ENCODE measurements at regions not wholly inside any gene's neighbourhood (a gene's known extent, or its start where the extent isn't known, plus 50 kb on each side); places are given as distances from the start of the nearest gene placed in this dataset.

- Histone ChIP-seq H3K27me3 (ENCODE audit: insufficient read depth, low read length, poor library complexity, severe bottlenecking) (no peaks in the 10 kb centered on the region), H3K27ac (ENCODE audit: low read depth, low read length) (no peak overlapping the region), H3K36me3 (ENCODE audit: insufficient read depth, low read length) (no peaks in the 10 kb centered on the region), H3K4me1 (ENCODE audit: insufficient read depth, low read length) (no peaks in the 10 kb centered on the region), H3K9me3 (ENCODE audit: low read length) (no peaks in the 10 kb centered on the region), H3K4me3 (ENCODE audit: low read length) (no peak overlapping the region)
- Mint-ChIP-seq H3K27me3 (no peaks in the 10 kb centered on the region), H3K4me1 (no peaks in the 10 kb centered on the region), H3K4me3 (no peak overlapping the region), H3K36me3 (no peaks in the 10 kb centered on the region), H3K27ac (no peak overlapping the region), H3K9me3 (peaks cover 6 to 19% (median 11%) of the 10 kb centered on the region in 5 donors)
- POLR2A ChIA-PET: no interaction called here
- no peak for DNase-seq
- CTCF ChIA-PET: no interaction called here
Observed at GRCh38 chr3:3594986-3595385, 204.2 kb upstream of the LRRN1 start.

- ChIA-PET POLR2A (no interaction called here), CTCF (no interaction called here)
- no peaks in the 10 kb centered on the region for H3K9me3 ChIP-seq (ENCODE audit: low read length)
- H3K27me3 Mint-ChIP-seq: no peaks in the 10 kb centered on the region
- no peaks in the 10 kb centered on the region for H3K4me1 Mint-ChIP-seq
- no peak for DNase-seq
- no peak overlapping the region for H3K4me3 Mint-ChIP-seq
- no peaks in the 10 kb centered on the region for H3K4me1 ChIP-seq (ENCODE audit: insufficient read depth, low read length)
- no peak overlapping the region for H3K27ac ChIP-seq (ENCODE audit: low read depth, low read length)
- H3K4me3 ChIP-seq (ENCODE audit: low read length): no peak overlapping the region
- H3K36me3 Mint-ChIP-seq: no peaks in the 10 kb centered on the region
- H3K9me3 Mint-ChIP-seq: peaks cover 6 to 13% (median 10%) of the 10 kb centered on the region in 5 donors
- H3K27me3 ChIP-seq (ENCODE audit: insufficient read depth, low read length, poor library complexity, severe bottlenecking): no peaks in the 10 kb centered on the region
- no peaks in the 10 kb centered on the region for H3K36me3 ChIP-seq (ENCODE audit: insufficient read depth, low read length)
- no peak overlapping the region for H3K27ac Mint-ChIP-seq
Observed at GRCh38 chr3:3589715-3590130, 209.5 kb upstream of the LRRN1 start.

- H3K4me1 Mint-ChIP-seq: no peaks in the 10 kb centered on the region
- Histone ChIP-seq H3K4me1 (ENCODE audit: insufficient read depth, low read length) (no peaks in the 10 kb centered on the region), H3K36me3 (ENCODE audit: insufficient read depth, low read length) (no peaks in the 10 kb centered on the region), H3K27ac (ENCODE audit: low read depth, low read length) (no peak overlapping the region), H3K9me3 (ENCODE audit: low read length) (no peaks in the 10 kb centered on the region), H3K4me3 (ENCODE audit: low read length) (no peak overlapping the region), H3K27me3 (ENCODE audit: insufficient read depth, low read length, poor library complexity, severe bottlenecking) (no peaks in the 10 kb centered on the region)
- ChIA-PET POLR2A (no interaction called here), CTCF (no interaction called here)
- no peaks in the 10 kb centered on the region for H3K27me3 Mint-ChIP-seq
- DNase-seq: no peak
- H3K4me3 Mint-ChIP-seq: no peak overlapping the region
- H3K36me3 Mint-ChIP-seq: no peaks in the 10 kb centered on the region
- H3K9me3 Mint-ChIP-seq: peaks cover 0 to 13% (median 7%) of the 10 kb centered on the region in 5 donors
- no peak overlapping the region for H3K27ac Mint-ChIP-seq
Observed at GRCh38 chr3:3587647-3587972, 211.6 kb upstream of the LRRN1 start.

- H3K36me3 ChIP-seq (ENCODE audit: insufficient read depth, low read length): no peaks in the 10 kb centered on the region
- Mint-ChIP-seq H3K27ac (no peak overlapping the region), H3K9me3 (peaks cover 0 to 13% (median 3%) of the 10 kb centered on the region in 5 donors), H3K4me1 (no peaks in the 10 kb centered on the region), H3K4me3 (no peak overlapping the region), H3K36me3 (no peaks in the 10 kb centered on the region), H3K27me3 (no peaks in the 10 kb centered on the region)
- no peaks in the 10 kb centered on the region for H3K4me1 ChIP-seq (ENCODE audit: insufficient read depth, low read length)
- no peak overlapping the region for H3K27ac ChIP-seq (ENCODE audit: low read depth, low read length)
- ChIA-PET POLR2A (no interaction called here), CTCF (no interaction called here)
- no peaks in the 10 kb centered on the region for H3K9me3 ChIP-seq (ENCODE audit: low read length)
- no peaks in the 10 kb centered on the region for H3K27me3 ChIP-seq (ENCODE audit: insufficient read depth, low read length, poor library complexity, severe bottlenecking)
- no peak overlapping the region for H3K4me3 ChIP-seq (ENCODE audit: low read length)
- DNase-seq: no peak
Observed at GRCh38 chr3:3586843-3587646, 212.2 kb upstream of the LRRN1 start.

GRCh38 chr3:3586336-3586735 lies 212.9 kb upstream of the LRRN1 start:
- POLR2A ChIA-PET: no interaction called here
- no peaks in the 10 kb centered on the region for H3K27me3 ChIP-seq (ENCODE audit: insufficient read depth, low read length, poor library complexity, severe bottlenecking)
- no peak for DNase-seq
- H3K4me3 Mint-ChIP-seq: no peak overlapping the region
- CTCF ChIA-PET: no interaction called here
- no peak overlapping the region for H3K27ac Mint-ChIP-seq
- peaks cover 0 to 6% (median 3%) of the 10 kb centered on the region in 5 donors for H3K9me3 Mint-ChIP-seq
- no peaks in the 10 kb centered on the region for H3K9me3 ChIP-seq (ENCODE audit: low read length)
- no peaks in the 10 kb centered on the region for H3K27me3 Mint-ChIP-seq
- H3K36me3 ChIP-seq (ENCODE audit: insufficient read depth, low read length): no peaks in the 10 kb centered on the region
- no peaks in the 10 kb centered on the region for H3K36me3 Mint-ChIP-seq
- no peaks in the 10 kb centered on the region for H3K4me1 ChIP-seq (ENCODE audit: insufficient read depth, low read length)
- no peak overlapping the region for H3K4me3 ChIP-seq (ENCODE audit: low read length)
- no peak overlapping the region for H3K27ac ChIP-seq (ENCODE audit: low read depth, low read length)
- no peaks in the 10 kb centered on the region for H3K4me1 Mint-ChIP-seq

- Histone ChIP-seq H3K4me3 (ENCODE audit: low read length) (no peak overlapping the region), H3K9me3 (ENCODE audit: low read length) (no peaks in the 10 kb centered on the region), H3K36me3 (ENCODE audit: insufficient read depth, low read length) (no peaks in the 10 kb centered on the region), H3K27me3 (ENCODE audit: insufficient read depth, low read length, poor library complexity, severe bottlenecking) (no peaks in the 10 kb centered on the region), H3K27ac (ENCODE audit: low read depth, low read length) (no peak overlapping the region), H3K4me1 (ENCODE audit: insufficient read depth, low read length) (no peaks in the 10 kb centered on the region)
- Mint-ChIP-seq H3K9me3 (peaks cover 0 to 12% (median 2%) of the 10 kb centered on the region in 5 donors), H3K27ac (no peak overlapping the region), H3K27me3 (no peaks in the 10 kb centered on the region), H3K4me3 (no peak overlapping the region), H3K36me3 (no peaks in the 10 kb centered on the region), H3K4me1 (no peaks in the 10 kb centered on the region)
- ChIA-PET CTCF (no interaction called here), POLR2A (no interaction called here)
- DNase-seq: no peak
Observed at GRCh38 chr3:3579658-3580057, 219.6 kb upstream of the LRRN1 start.

- H3K36me3 Mint-ChIP-seq: no peaks in the 10 kb centered on the region
- H3K4me3 ChIP-seq (ENCODE audit: low read length): no peak overlapping the region
- H3K4me1 Mint-ChIP-seq: no peaks in the 10 kb centered on the region
- no peak overlapping the region for H3K27ac ChIP-seq (ENCODE audit: low read depth, low read length)
- H3K4me3 Mint-ChIP-seq: no peak overlapping the region
- ChIA-PET CTCF (no interaction called here), POLR2A (no interaction called here)
- H3K9me3 Mint-ChIP-seq: peaks cover 0 to 12% (median 0%) of the 10 kb centered on the region in 5 donors
- no peaks in the 10 kb centered on the region for H3K27me3 Mint-ChIP-seq
- H3K27me3 ChIP-seq (ENCODE audit: insufficient read depth, low read length, poor library complexity, severe bottlenecking): no peaks in the 10 kb centered on the region
- H3K9me3 ChIP-seq (ENCODE audit: low read length): no peaks in the 10 kb centered on the region
- no peak overlapping the region for H3K27ac Mint-ChIP-seq
- H3K4me1 ChIP-seq (ENCODE audit: insufficient read depth, low read length): no peaks in the 10 kb centered on the region
- H3K36me3 ChIP-seq (ENCODE audit: insufficient read depth, low read length): no peaks in the 10 kb centered on the region
- DNase-seq: no peak
Observed at GRCh38 chr3:3578718-3579117, 220.5 kb upstream of the LRRN1 start.

- no peaks in the 10 kb centered on the region for H3K36me3 ChIP-seq (ENCODE audit: insufficient read depth, low read length)
- H3K4me1 ChIP-seq (ENCODE audit: insufficient read depth, low read length): no peaks in the 10 kb centered on the region
- POLR2A ChIA-PET: no interaction called here
- CTCF ChIA-PET: no interaction called here
- H3K9me3 ChIP-seq (ENCODE audit: low read length): no peaks in the 10 kb centered on the region
- H3K27me3 ChIP-seq (ENCODE audit: insufficient read depth, low read length, poor library complexity, severe bottlenecking): no peaks in the 10 kb centered on the region
- H3K27me3 Mint-ChIP-seq: no peaks in the 10 kb centered on the region
- no peaks in the 10 kb centered on the region for H3K36me3 Mint-ChIP-seq
- H3K4me3 Mint-ChIP-seq: no peak overlapping the region
- DNase-seq: no peak
- no peak overlapping the region for H3K4me3 ChIP-seq (ENCODE audit: low read length)
- H3K27ac Mint-ChIP-seq: no peak overlapping the region
- H3K9me3 Mint-ChIP-seq: peaks cover 0 to 15% (median 0%) of the 10 kb centered on the region in 5 donors
- H3K27ac ChIP-seq (ENCODE audit: low read depth, low read length): no peak overlapping the region
- no peaks in the 10 kb centered on the region for H3K4me1 Mint-ChIP-seq
Observed at GRCh38 chr3:3577823-3578222, 221.4 kb upstream of the LRRN1 start.

- no peaks in the 10 kb centered on the region for H3K36me3 Mint-ChIP-seq
- H3K9me3 Mint-ChIP-seq: peaks cover 0 to 19% (median 2%) of the 10 kb centered on the region in 5 donors
- no peak overlapping the region for H3K4me3 Mint-ChIP-seq
- H3K27me3 ChIP-seq (ENCODE audit: insufficient read depth, low read length, poor library complexity, severe bottlenecking): no peaks in the 10 kb centered on the region
- H3K27ac ChIP-seq (ENCODE audit: low read depth, low read length): no peak overlapping the region
- no peaks in the 10 kb centered on the region for H3K9me3 ChIP-seq (ENCODE audit: low read length)
- H3K4me1 Mint-ChIP-seq: no peaks in the 10 kb centered on the region
- H3K27ac Mint-ChIP-seq: no peak overlapping the region
- no peaks in the 10 kb centered on the region for H3K4me1 ChIP-seq (ENCODE audit: insufficient read depth, low read length)
- CTCF ChIA-PET: no interaction called here
- no peak for DNase-seq
- H3K4me3 ChIP-seq (ENCODE audit: low read length): no peak overlapping the region
- no peaks in the 10 kb centered on the region for H3K27me3 Mint-ChIP-seq
- POLR2A ChIA-PET: no interaction called here
- H3K36me3 ChIP-seq (ENCODE audit: insufficient read depth, low read length): no peaks in the 10 kb centered on the region
Observed at GRCh38 chr3:3573341-3573740, 225.9 kb upstream of the LRRN1 start.
